ACHN (cell line): ENCODE measurements at regions not wholly inside any gene's neighbourhood (a gene's known extent, or its start where the extent isn't known, plus 50 kb on each side); places are given as distances from the start of the nearest gene placed in this dataset.
"Not testable (repeated sequence)": the region's sequence is repeated elsewhere in the genome, so short reads cannot be mapped to it uniquely, and the experiment has no call there.

Experiments
- DNase-seq: peaks from one replicate; pipeline ENCODE4 v3.0.0-alpha.2; 2015
- in situ Hi-C: cut with HindIII; loops from 2 replicates; pipeline ENCODE4 v1.10.0; 2017; ENCODE audit warnings: low sequenced_read_pairs, low pct_ligation_motif_present, low pct_unique_long_range_greater_than_20kb

DNA sequence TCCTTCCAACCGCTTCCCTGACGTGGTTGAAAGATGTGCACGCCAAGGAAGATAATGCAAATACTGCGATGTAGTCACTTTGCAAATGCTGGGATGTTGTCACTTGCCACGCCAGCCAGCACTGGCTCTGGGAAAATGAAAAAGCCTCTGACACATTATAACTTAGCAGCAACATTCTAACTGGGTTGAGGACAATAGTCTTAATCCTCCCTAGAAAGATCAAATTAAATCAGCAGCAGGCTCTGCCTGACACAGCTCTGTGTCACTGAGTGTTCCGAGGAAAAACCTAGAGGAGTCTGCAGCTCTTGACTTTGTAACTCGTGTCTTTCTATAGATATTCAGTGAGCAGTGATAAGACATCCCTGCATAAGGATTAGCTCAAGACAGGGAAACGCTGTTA is 380.1 kb upstream of the FRG1 start:
- DNase-seq, in situ Hi-C loops: not testable (repeated sequence)

DNA sequence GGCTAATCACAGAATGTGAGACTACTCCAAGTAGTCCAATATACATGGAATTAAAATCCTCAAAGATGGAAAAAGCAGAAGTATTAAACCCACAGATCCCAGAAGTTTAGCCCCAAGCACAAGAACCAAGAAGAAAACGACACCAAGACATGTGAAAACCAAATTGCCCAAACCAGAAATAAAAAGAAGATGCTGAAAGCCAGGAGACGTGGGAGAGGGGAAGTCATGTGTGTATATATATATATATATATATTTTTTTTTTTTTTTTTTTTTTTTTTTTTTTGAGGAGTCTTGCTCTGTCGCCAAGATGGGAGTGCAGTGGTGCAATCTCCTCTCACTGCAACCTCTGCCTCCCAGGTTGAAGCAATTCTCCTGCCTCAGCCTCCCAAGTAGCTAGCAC is 376.9 kb upstream of the FRG1 start:
- DNase-seq, in situ Hi-C loops: not testable (repeated sequence)

DNA sequence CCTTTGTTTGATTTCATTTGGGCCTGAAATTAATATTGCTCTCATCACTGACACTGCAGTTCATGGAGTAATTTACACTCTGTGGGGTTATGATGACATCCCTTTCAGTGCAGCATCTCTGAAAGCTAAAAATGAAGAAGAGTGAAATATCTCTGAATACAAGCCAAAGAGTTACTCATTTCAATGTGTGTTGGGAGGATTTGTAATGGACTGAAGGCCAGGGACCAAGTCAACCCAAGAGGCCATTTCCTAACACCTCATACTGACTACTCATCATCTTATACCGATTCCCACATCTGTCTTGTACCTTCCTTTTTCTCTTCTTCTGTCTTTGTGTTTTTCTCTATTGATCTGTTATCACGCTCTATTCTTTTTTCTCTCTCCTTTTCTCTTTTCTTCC is 374.4 kb upstream of the FRG1 start:
- DNase-seq, in situ Hi-C loops: not testable (repeated sequence)

DNA sequence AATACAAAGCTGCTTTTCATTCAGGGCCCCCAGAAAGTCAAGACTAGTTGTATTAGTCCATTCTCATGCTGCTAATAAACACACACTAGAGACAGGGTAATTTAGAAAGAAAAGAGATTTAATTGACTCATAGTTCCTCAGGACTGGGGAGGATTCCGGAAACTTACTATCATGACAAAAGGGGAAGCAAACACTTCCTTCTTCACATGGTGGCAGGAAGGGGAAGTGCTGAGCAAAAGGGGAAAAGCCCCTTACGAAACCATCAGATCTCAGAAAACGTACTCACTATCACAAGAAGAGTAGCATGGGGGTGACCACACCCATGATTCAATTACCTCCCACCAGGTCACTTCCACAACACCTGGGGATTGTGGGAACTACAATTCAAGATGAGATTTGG is 373.8 kb upstream of the FRG1 start:
- DNase-seq: not testable (repeated sequence)

DNA sequence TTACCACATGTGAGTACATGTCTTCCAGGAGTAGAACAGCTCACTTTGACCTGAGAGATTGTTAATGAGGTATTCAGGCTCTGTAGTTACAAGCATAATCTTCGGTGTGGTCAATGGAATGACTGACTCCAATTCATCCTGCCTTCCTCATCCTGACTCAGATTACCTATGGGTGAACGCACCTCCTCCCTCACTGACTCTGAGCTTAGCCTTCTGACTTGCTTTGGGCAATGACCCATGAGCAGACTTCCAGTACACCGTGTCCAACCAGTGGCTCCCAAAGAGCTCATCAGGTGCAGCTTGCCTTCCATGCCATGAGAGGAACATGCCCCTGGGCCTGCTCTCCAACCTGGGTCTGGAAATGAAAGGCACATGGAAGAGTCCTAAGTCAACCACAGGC is 361.0 kb upstream of the FRG1 start:
- DNase-seq, in situ Hi-C loops: not testable (repeated sequence)

More for the DNA sequence above, 373.8 kb upstream of the FRG1 start:
- in situ Hi-C loops: not testable (repeated sequence)

DNA sequence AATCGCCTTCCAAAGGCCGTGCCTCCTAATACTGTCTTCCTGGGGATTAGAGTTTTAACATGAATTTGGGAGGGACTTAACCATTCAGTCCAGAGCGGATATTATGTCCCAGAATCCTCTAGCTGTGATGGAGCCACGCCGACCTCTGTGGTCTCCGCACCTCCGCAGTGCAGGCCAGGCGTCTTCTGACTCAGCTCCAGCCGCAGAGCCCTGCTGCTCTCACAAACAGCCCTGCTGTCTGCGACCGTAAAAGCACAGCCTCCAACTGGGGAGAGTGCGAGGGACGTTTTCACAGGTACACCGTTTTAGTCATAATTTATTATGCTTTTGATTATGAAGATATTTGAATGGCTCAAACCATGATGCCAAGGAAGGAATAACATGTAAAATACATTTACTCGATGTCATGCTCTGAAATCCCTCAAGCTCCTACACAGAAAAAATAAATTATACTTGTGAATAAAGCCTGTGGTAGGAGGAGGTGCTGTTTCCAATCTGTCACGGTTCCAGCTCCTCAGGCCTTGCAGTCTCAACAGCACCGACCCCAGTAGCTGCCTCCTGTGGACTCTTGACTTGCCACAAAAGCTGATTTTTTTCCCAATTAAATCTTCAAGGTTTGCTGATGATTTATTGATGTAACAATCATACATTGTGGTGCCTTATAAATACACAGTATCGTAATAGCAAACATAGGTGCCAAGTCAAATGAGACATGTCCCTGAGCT is 353.6 kb upstream of the FRG1 start:
- DNase-seq, in situ Hi-C loops: not testable (repeated sequence)

DNA sequence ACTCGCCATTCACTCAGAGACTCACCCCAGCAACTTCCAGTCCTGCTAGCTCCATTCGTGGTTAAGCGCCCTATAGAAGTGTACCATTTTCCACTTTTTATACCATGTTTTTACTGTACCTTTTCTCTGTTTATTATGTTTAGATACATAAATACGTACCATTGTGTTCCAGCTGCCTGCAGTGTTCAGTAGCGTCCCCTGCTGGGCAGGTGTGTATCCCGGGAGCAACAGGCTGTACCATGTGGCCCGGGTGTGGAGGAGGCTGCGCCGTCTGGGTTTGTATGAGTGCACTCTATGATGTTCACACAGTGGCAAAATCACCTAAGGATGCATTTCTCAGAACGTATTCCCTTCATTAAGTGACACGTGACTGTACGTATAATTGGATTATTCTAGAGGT is 351.5 kb upstream of the FRG1 start:
- in situ Hi-C loops: not testable (repeated sequence)

DNA sequence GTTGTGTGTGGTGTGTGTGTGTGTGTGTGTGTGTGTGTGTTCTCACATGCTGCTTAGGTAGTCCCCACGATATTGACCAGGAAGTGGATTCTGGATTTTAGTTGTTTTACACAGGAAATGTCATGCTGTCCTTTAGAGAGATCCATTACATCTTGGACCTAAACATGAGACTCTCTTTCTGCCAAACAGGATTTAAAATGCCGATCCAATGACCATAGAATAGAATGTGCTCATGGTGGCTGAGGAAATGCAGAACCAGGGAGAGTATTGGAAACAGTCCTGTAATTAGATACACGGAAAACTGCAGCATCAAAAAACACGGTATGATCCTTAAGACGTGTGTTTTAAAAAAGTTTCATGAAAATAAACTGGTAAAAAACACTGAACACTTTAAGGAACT is 347.8 kb upstream of the FRG1 start:
- in situ Hi-C loops: no loop called here
- no peak for DNase-seq

More for the DNA sequence above, 351.5 kb upstream of the FRG1 start:
- not testable (repeated sequence) for DNase-seq

DNA sequence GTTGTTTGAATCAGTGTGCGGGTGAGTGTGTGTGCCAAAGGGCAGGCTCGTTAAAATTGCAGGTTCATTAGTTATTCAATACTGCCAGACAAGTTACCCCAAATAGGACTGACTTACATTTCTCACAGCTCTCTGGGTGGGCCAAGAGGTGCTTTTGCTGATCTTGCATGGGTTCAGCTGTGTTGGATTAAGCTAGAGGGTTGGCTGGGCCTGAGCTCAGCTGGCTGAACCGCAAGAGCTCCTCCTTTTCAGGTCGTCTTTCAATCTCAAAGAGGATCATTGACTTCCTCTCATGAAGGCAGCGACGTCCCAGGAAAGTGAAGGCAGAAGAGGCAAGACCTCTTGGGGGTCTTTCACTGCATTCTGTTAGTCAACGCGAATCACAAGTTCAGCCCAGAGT is 343.3 kb upstream of the FRG1 start:
- no peak for DNase-seq
- in situ Hi-C loops: no loop called here

DNA sequence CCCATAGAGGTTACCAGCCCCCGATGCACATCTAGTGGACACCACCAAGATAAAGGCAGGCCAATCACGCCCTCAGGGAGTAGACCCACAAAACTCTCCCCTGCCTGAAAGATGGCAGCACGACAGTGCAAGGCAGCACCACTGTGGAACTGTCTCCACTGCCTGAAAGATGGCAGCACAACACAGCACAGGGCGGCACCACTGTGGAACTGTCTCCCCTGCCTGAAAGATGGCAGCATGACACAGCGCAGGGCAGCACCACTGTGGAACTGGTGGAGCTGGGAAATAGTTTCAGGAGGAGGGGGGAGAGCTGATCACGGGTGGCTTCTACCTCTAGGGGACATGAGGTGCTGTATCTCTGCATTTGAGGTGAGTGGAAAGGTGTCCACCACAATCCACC is 340.4 kb upstream of the FRG1 start:
- DNase-seq: no peak

DNA sequence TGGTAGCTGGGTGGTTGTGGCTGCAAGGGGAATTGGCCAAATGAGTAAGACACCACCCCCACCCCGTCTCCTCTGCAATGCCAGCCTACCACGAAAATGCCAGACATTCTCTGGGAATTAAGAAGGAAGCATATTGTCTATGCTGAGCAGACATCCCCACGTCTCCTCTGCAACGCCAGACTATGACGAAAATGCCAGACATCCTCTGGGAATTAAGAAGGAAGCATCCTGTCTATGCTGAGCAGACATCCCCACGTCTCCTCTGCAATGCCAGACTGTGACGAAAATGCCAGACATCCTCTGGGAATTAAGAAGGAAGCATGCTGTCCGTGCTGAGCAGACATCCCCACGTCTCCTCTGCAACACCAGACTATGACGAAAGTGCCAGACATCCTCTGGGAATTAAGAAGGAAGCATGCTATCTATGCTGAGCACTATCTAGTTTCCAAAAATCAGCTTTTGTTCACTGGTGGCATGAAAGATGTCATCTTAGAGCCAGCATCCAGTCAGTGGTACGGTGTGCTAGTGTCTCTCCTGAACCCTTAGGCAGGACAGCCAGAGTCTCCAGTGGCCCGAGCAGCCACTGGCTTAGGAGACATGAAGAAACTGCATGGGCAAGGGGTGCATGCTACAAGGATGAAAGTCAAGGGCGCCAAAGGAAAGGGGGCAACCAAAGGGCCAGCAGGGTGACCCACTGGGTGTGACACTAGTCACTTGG is 339.8 kb upstream of the FRG1 start:
- no peak for DNase-seq
- in situ Hi-C loops: no loop called here

More for the DNA sequence above, 340.4 kb upstream of the FRG1 start:
- in situ Hi-C loops: no loop called here

DNA sequence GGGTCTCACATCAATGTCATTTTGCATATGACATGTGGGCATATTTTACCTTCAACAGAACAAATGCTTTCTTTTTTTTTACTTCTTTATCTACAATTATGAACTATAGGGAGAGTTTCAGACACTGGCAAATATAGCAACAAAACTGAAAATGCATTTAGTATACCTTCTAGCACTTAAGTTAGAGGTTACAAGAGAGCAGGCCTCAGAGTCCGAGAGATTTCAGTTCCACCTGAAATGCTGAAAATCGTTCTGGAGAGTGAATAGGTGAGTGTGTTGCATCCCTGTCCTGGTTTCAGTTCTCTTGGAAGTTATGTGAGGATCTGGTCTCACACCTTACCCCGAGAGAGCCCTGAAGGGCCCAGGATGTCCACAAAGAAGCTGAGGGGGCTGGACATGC is 337.8 kb upstream of the FRG1 start:
- in situ Hi-C loops: not testable (repeated sequence)

DNA sequence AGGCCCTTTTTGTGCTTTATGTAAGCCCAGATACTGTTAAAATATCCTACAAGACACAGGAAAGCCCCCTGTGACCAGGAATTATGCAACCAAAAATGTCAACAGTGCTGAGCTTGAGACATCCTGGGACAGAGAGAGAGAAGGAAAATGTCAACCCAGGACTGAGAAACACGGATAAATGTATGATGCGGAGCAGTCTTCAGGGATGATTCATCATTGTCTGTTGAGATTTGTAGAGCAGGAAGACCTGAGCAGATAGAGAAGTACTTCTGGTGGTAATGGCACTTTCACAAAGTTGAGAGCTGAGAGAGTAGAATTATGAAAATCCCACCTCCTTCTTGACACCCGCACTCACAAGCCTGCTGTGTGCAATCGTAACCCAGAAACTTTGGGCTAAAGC is 330.1 kb upstream of the FRG1 start:
- DNase-seq, in situ Hi-C loops: not testable (repeated sequence)

More for the DNA sequence above, 337.8 kb upstream of the FRG1 start:
- not testable (repeated sequence) for DNase-seq

DNA sequence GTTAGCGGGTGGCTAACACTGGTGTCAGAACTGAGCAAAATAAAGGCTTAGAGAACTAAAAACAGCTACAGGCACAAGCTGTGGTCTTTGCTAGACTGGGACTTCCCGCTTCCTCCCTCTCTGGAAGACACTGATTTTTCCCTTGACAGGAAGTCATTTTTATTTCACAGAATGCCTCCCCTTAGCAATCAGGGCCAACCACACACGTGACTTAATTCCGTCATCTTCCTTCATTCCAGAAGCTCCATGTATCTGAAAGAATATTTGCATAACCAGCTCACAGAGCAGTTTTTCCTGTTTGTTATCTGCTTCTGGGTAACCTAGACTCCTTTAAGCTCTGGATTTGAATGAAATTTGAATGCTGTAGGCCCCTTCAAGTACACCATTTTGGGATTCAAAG is 327.5 kb upstream of the FRG1 start:
- DNase-seq: no peak
- in situ Hi-C loops: no loop called here

DNA sequence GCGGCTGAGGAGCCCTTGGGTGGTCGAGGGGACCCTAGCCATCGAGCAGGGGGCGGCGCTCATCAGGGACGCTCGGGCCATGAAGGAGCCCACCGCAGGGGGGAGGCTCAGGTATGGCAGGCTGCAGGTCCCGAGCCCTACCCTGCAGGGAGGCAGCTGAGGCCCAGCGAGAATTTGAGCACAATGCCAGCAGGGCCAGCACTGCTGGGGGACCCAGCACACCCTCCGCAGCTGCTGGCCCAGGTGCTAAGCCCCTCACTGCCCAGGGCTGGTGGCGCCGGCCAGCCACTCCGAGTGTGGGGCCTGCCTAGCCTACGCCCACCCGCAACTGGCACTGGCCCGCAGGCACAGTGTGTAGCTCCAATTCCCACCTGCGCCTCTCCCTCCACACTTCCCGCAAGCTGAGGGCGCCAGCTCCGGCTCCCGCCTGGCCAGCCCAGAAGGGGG is 325.4 kb upstream of the FRG1 start:
- in situ Hi-C loops: no loop called here
- no peak for DNase-seq

DNA sequence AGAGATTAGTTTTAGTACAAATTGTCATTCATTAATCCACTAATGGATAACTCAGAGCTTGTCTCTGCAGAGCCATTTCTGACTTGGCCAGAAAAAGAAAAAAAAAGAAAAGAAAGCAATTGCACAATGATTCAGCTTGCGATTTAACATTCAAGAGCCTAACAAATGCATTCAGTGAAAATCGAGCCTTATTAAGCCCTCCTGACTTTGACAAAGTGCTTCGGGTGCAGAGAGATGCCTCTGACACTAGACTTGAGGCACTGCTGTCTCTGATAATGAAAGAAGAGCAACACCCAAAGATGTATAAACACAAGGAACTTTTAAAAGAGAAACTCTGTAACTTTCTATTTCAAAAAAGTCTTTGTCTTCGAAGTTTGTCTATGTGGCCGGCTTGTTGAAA is 322.9 kb upstream of the FRG1 start:
- in situ Hi-C loops, DNase-seq: not testable (repeated sequence)

DNA sequence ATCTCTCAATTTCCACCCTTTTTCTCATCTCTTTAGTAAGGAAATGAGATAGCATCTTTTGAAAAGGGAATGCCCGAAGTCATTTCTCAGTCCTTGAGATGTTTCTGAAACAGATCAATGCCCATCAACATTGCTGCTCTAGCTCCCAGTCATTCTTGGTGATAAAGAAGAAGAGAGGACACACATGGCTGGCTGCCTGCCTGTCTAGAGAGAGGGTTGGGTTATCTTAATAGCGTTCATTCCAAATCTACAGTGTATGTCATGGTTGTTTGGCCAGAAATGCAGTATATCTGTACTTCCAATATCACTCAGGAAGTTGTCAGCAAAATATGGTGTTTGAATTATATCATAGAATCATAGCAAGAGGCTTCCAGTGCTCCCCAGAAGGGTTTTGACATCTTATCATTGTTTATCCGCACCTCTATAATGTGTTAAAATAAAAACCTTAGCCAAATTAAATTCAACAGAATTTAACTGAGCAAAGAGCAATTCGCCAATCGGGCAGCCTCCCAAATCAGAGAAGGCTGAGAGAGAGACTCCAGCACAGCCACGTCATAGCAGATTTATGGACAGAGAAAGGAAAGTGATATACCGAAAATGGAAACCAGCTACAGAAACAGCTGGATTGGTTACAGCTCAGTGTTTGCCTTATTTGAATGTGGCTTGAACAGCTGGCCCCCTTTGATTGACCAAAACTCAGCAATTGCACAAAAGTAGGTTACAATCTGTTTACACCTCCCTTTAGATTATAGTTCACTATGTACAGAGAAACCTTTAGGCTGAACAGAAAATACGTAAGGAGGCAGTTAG is 321.0 kb upstream of the FRG1 start:
- DNase-seq, in situ Hi-C loops: not testable (repeated sequence)

DNA sequence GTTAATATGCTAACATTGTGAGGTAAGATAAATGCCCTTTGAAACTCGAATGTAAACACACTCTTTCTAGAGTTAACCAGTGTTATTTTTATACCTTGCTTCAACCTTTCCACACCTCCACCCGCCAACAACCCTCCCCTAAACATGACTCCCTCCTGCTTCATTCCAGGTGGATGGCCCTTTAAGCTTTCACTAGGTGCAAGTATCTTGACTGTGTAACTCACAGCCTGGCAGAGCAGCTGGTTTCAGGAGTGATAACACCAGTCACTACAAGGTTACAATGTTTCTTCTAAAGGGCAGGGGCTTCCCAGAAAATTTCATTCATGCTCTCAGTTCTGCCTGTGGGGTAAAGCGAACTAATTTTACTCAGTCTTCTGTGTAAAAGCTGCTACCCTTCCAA is 318.1 kb upstream of the FRG1 start:
- in situ Hi-C loops, DNase-seq: not testable (repeated sequence)

DNA sequence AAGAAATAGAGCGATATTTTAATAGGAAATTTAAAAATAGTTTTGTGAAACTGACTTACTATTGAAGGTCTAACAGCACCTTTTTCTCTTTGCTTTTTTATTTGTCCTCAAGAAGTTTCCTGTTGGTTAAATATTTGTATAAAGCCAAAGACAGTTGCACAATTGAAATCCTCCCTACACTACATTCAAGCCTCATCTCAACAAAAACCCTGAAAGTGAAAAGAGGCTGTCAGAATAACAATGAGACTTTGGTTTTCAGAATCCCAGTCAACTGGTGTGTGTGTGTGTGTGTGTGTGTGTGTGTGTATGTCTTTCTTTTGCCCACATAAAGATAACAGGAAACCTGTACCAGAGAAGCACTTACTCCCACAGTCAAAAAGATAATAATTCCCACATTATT is 313.6 kb upstream of the FRG1 start:
- in situ Hi-C loops, DNase-seq: not testable (repeated sequence)
